ENCODE measurements at regions not wholly inside any gene's neighbourhood (a gene's known extent, or its start where the extent isn't known, plus 50 kb on each side); places are given as distances from the start of the nearest gene placed in this dataset.

DNA sequence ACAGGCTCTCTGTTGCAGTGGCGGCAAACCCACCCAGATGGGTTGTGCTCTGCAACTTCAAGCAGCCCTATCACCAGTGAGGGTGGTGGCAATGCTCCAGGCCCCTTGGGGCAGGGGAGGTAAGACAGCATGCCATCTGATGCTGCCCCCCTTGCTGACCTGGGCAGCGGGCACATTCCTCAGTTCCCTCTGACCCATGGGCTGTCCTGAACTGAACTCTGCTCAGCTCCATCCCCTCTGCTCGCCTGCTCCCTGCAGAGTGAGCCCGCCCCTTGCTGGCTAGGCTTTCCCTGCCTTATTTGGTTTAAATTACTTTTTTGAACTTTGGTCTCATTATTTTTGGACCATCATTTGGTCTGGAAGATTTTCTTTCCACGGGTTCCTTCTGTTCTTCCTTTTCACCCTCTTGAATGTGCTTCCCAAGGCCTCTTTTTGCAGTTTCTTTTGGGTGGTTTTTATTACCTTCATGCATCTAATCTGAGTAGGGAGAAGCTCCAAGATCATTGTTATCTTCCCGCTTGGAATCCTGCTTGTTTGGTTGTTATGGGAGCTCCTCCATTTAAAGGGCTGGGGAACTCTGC, 565.4 kb downstream of the TNS1 start:
- DNase-seq, result no peak

DNA sequence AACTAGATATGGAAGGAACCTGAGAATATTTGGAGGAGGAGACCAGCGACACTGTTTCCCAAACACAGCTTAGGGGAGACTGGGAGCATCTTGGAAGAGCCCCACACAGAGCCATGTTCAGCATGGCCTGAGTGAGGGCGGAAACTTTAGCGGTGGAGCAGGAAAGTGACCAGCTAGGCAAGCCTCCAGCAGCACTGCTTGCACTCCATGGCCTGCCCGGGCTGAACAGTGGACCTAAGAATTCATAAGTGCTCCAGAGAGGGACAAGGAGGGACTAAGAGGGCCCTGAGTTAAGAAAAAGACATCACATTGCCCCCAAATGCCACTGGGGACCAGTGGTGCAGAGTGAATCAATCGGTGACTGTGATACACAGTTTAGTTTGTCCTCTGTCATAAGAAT, 566.4 kb downstream of the TNS1 start:
- DNase-seq, result no peak

DNA sequence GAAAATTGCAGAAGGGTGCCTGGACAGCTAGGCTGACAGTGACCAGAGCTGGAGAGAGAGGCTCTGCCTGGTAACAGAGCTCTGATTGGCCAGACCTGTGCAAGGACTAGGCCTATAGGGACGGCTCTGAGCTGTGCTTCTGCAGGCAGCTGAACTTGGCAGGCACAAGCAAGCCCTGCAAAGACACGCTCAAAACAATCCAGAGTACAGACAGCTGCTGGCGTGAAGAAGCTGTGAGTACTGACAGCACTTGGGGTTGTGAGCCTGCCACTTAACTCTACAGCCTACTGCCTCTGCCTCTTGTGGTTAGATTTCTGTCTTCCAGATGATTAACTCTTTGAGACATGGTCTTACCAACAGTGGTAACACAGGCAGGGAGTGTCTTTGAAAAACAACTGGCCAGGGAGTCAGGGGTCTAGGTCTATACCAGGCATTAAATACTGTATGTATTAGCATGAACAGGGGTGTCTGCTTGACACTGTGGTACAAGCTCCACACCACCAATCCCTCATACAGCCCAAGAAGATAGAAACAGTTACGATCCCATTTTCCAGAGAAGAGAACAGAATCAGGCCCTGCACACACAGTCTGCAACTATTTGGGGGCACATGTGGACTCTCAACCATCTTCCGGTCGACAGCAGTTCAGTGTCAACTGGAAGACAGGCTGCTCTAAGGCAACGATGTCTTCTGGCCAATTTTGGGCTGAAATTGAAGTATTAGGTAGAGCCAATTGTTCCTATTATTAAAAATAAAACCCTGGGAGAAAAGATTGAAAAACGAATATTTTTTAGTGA, 568.4 kb downstream of the TNS1 start:
- peak; percentile 73 to 85 for DNase-seq

DNA sequence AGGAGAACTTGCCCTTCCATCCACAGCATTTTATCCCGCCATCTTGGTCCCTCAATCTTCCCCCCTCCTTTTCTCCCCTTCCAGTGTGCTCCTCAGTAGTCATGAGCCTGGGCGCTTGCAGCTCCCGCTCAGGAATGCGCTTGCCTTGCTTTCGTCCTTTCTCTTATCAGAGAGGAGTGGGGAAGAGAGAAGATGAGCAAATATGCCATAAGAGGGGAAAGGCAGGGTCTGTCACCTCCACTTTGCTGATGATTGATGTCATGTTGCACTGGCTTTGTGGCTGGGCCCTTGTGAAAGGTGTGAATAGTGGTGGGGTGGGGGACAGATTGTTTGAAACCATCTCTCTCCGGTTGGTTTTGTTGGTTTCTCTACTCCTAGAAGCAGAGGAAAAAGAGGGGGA, 569.3 kb downstream of the TNS1 start:
- no peak for DNase-seq

- no peak for DNase-seq
These were observed 571.1 kb downstream of the TNS1 start for GRCh38 chr2:217431577-217432269.

DNA sequence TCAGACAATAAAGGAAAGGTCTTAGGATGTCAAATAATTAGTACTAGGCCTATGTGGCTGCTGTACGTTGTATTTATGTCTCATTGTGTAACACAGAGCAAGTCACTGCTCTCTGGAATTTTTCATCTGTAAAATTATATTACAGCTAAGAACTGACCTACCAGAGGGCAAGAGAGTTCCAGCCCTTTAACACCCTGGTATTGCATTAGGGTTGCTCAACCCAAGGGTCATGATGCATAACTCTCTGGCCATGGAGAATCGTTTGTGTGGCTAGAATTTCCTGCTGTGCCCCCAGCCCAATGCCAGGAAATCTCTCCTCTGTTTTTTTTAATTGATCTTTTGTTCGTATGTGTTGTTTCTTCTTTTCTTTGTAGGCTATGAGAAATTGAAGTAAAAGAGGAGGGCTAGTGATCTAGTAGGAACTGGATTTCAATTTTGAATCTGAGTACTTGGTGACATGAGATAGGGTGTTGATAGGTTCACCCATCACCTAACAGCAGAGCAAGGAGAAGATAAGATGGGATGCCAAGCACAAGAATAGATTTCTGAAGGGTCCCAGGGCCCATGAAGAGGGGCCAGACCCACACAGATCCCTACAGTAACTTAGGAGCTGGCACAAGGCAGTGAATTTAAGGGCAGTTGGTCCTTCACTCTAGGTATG, 571.2 kb upstream of the TNP1 start:
- DNase-seq, result peak in 1 of 2 donors; percentile 7

GRCh38 chr2:217429981-217430500, 570.2 kb upstream of the TNP1 start:
- no peak for DNase-seq

- DNase-seq, result no peak
These were observed 562.0 kb upstream of the TNP1 start for GRCh38 chr2:217421834-217422233.

DNA sequence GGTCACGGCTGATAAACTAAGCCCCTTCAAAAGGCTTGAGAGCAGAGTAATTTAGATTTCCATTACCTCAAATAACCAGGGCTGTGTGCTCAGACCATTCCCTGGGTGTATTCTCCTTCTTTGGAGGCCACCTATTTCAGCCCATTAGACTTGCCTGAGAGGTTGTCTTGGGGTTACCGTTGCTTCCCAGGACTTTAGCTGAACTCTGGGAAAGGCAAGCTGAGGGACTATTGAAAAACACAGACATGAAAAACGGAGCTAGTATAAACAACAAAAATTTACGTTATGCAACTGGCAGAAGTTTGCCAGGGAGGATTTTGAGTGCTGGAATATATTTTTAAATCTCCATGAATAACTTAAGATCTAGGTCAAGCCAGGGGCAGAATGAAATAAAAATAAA, 561.0 kb upstream of the TNP1 start:
- DNase-seq, result no peak

GRCh38 chr2:217419055-217419671, 559.3 kb upstream of the TNP1 start:
- DNase-seq, result no peak

- DNase-seq, result no peak
These were observed 558.7 kb upstream of the TNP1 start for GRCh38 chr2:217418544-217418943.

- DNase-seq, result no peak
These were observed 558.2 kb upstream of the TNP1 start for GRCh38 chr2:217418090-217418489.

- DNase-seq, result no peak
These were observed 557.7 kb upstream of the TNP1 start for GRCh38 chr2:217417536-217417935.

GRCh38 chr2:217415316-217415715, 555.5 kb upstream of the TNP1 start:
- peak; percentile 17 to 46 for DNase-seq

GRCh38 chr2:217414429-217414828, 554.6 kb upstream of the TNP1 start:
- no peak for DNase-seq

- DNase-seq, result peak; percentile 42 to 71
These were observed 553.3 kb upstream of the TNP1 start for GRCh38 chr2:217413193-217413592.

DNA sequence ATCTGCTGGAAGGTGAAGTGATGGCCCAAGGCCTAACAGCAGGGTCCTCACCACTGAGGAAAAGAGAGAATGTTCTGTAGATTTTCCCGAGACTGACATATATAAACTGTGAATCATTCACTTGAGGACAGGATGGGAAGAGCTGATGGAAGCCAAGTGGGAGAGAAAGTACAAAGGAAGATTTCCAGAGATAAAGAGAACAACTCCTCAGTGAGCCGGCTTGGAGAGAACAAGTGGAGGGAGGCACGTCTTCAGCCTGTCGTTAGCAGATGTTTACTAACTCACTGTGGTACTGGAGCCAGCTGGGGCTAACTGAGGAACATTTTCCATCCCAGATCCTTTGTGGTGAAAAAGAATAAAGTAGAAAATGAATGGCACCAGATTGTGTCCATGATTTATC, 552.9 kb upstream of the TNP1 start:
- no peak for DNase-seq

- DNase-seq, result no peak
These were observed 552.4 kb upstream of the TNP1 start for GRCh38 chr2:217412277-217412676.

DNA sequence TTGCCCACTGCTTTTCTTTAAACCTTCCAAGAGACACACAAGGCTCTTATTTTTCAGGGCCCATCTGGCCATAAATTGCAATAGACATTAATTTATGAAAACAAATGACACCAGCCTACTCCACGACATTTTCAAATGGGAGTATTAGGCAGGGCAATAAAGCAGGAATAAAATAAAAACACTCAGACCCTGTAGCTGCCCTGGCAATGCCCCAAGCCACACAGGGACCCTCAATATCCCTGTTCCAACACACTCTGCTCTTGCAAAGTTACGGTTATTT, 550.8 kb upstream of the TNP1 start:
- DNase-seq, result no peak

DNA sequence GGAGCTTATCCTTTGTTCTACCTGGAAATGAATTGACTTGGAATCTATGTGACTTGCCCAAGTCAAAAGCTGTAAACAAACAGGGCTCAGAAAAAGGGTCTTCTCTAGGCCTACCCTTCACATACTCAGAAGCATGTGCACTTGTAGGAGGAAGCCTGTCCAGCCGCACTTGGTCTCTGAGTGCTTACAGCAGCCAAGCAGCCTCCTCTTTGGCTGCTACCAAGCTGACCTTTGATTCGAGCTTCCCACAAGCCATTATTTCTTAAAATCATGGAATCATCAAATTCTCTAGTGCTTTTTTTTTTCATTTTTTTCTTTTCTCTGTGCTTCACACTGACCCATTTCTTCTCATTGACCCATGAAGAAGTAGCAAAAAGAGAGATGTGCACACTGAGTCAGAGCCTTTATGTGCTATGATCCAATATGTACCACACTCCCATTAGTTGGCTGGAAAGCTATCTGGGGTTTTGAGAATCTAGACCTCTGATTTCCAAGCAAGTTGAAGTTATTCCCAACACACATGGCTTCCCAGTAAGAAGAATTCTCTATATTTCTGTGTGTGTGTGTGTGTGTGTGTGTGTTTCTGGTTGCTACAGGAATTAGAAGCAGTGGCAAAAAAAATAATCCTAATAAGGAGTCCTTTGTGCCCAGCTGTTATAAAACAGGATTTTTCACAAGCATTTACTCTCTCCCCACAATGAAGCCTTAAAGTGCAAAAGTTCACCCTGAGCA, 550.3 kb upstream of the TNP1 start:
- no peak for DNase-seq

- peak in 1 of 2 donors; percentile 21 for DNase-seq
These were observed 547.5 kb upstream of the TNP1 start for GRCh38 chr2:217407362-217407761.

DNA sequence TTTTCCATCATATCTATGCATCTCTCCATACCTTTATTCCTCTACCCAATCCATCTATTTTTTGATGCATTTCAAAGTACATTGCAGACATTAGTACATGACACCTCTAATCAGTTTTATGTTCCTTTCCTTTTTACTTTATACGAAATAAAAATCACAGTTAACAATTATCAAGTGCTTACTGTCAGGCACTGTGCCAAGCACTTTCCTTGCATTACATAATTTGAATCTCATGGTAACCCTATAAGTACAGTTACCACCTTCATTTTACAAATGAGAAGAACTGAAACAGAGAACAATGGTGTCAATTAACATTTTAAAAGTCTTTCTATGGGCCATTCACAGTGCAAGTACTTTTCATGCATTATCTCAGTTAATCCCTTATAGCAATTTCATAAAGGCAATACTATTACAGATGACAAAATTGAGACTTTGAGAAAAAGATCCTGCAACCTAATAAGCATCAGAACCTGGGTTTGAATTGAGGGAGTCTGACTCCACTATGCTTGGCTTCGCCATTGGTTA, 544.4 kb upstream of the TNP1 start:
- no peak for DNase-seq

All from inflammatory macrophage (primary cell).